ENCODE measurements at regions not wholly inside any gene's neighbourhood (a gene's known extent, or its start where the extent isn't known, plus 50 kb on each side); places are given as distances from the start of the nearest gene placed in this dataset.

DNA sequence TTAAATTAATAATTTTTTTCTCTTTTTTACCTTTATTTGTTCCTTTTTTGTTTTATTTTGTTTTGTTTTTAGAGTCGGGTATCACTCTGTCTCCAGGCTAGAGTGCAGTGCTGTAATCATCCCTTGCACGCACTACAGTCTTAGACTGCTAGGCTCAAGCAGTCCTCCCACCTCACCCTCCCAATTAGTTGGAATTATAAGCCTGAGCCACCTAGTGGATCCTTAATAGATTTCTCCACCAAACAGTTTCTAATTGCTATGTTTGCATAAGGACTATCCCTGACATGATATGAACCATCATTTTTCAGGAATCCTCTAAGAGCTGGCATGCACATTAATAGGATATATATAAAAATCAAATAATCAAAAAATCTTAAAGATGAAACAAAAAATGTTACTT, 993.2 kb downstream of the OTOL1 start:
- H3K9me3 ChIP-seq (ENCODE audit: low read length): no peaks in the 10 kb centered on the region
- no peaks in the 10 kb centered on the region for H4K20me1 ChIP-seq (ENCODE audit: low read length)
- intact Hi-C loops (cut with micrococcal nuclease): loop anchor here (5.0 to 10.0 kb wide), 4 partner anchors 113 to 925 kb away; no protein-coding TSS in a partner anchor
- CTCF ChIA-PET: interaction anchor here (0.7 kb wide), 1 partner anchor 577 kb away, joined by 3 read pairs; no protein-coding TSS in a partner anchor
- H3K79me2 ChIP-seq (ENCODE audit: low read length): no peaks in the 10 kb centered on the region
- no peak overlapping the region for H3K9ac ChIP-seq (ENCODE audit: low read length)
- no peaks in the 10 kb centered on the region for H3K36me3 ChIP-seq (ENCODE audit: low read depth, low read length)
- no peaks in the 10 kb centered on the region for H3K27me3 ChIP-seq (ENCODE audit: low read length)
- POLR2A ChIA-PET (ENCODE audit: unreplicated experiment): no interaction called here
- H3K4me3 ChIP-seq (ENCODE audit: low read length): no peak overlapping the region
- H3K27ac ChIP-seq (ENCODE audit: low read length): no peak overlapping the region
- peaks cover 21% of the 10 kb centered on the region for H3K4me1 ChIP-seq (ENCODE audit: insufficient read depth, low read length)
- no TSS peak for BruUV-seq (replicated peaks)
- DNase-seq (peak; percentile 53), ATAC-seq (peak; percentile 60)
- H2AFZ ChIP-seq (ENCODE audit: low read length): no peak overlapping the region
- peaks cover 1% of the 10 kb centered on the region; the same call in 1 of the 2 replicates for H3K9me2 ChIP-seq (replicated peaks; ENCODE audit: low read length)
- peaks cover 4% of the 10 kb centered on the region for H3F3A ChIP-seq (ENCODE audit: low read length, unreplicated experiment)
- no peak for TF ChIP-seq EZH2phosphoT487 (IDR thresholded peaks at IDR 0.05; ENCODE audit: borderline replicate concordance, low read length)
- TF ChIP-seq, protein P1, sequence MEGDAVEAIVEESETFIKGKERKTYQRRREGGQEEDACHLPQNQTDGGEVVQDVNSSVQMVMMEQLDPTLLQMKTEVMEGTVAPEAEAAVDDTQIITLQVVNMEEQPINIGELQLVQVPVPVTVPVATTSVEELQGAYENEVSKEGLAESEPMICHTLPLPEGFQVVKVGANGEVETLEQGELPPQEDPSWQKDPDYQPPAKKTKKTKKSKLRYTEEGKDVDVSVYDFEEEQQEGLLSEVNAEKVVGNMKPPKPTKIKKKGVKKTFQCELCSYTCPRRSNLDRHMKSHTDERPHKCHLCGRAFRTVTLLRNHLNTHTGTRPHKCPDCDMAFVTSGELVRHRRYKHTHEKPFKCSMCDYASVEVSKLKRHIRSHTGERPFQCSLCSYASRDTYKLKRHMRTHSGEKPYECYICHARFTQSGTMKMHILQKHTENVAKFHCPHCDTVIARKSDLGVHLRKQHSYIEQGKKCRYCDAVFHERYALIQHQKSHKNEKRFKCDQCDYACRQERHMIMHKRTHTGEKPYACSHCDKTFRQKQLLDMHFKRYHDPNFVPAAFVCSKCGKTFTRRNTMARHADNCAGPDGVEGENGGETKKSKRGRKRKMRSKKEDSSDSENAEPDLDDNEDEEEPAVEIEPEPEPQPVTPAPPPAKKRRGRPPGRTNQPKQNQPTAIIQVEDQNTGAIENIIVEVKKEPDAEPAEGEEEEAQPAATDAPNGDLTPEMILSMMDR (conservative IDR thresholded peaks at IDR 0.05; ENCODE audit: low read depth, low read length): peak; percentile 57
- H3K4me2 ChIP-seq (ENCODE audit: low read length): no peak overlapping the region

DNA sequence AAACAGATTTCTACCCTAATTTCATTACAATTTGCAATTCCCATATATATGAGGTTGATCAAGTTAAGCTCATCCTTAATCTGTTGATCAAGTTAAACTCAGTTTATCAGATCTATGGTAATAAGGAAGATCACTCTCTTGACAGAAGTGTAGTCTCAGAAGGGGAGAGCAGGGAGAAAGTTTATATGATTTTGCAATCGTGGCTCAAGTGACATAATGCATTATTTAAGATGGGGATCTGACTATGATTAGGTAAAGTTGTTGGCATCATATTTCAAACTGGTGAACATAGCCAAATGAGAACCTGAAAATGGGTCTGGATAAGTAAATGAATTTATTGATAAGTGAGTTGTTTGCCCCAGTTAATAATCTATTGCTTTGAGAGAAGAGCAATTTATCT, 995.3 kb downstream of the OTOL1 start:
- H3K27me3 ChIP-seq (ENCODE audit: low read length): no peaks in the 10 kb centered on the region
- no TSS peak for BruUV-seq (replicated peaks)
- intact Hi-C loops (cut with micrococcal nuclease): loop anchor here (2.0 to 10.0 kb wide), 5 partner anchors 115 to 927 kb away; no protein-coding TSS in a partner anchor
- H3K9me3 ChIP-seq (ENCODE audit: low read length): no peaks in the 10 kb centered on the region
- peak overlapping the region; percentile 16; the same call in 1 of the 2 replicates for H3K4me3 ChIP-seq (ENCODE audit: low read length)
- DNase-seq (peak; percentile 42), ATAC-seq (no peak)
- peak overlapping the region; percentile 46 for H3K27ac ChIP-seq (ENCODE audit: low read length)
- no peak overlapping the region for H3K9ac ChIP-seq (ENCODE audit: low read length)
- no peaks in the 10 kb centered on the region for H4K20me1 ChIP-seq (ENCODE audit: low read length)
- ChIA-PET CTCF (interaction anchor here (0.6 kb wide), 2 partner anchors 90 to 197 kb away, joined by 3 read pairs; no protein-coding TSS in a partner anchor), POLR2A (ENCODE audit: unreplicated experiment) (no interaction called here)
- H3K36me3 ChIP-seq (ENCODE audit: low read depth, low read length): no peaks in the 10 kb centered on the region
- TF ChIP-seq EZH2 (IDR thresholded peaks at IDR 0.05; ENCODE audit: low read length, unreplicated experiment): no peak
- TF ChIP-seq, protein P1 (conservative IDR thresholded peaks at IDR 0.05; ENCODE audit: low read depth, low read length): no peak
- TF ChIP-seq EZH2phosphoT487 (IDR thresholded peaks at IDR 0.05; ENCODE audit: borderline replicate concordance, low read length): no peak
- H3K9me2 ChIP-seq (replicated peaks; ENCODE audit: low read length): peaks cover 3% of the 10 kb centered on the region; the same call in 1 of the 2 replicates
- H3K79me2 ChIP-seq (ENCODE audit: low read length): no peaks in the 10 kb centered on the region
- H3K4me2 ChIP-seq (ENCODE audit: low read length): peak overlapping the region; percentile 61
- peaks cover 21% of the 10 kb centered on the region for H3K4me1 ChIP-seq (ENCODE audit: insufficient read depth, low read length)
- peak overlapping the region; percentile 44 for H2AFZ ChIP-seq (ENCODE audit: low read length)
- H3F3A ChIP-seq (ENCODE audit: low read length, unreplicated experiment): peaks cover 4% of the 10 kb centered on the region

DNA sequence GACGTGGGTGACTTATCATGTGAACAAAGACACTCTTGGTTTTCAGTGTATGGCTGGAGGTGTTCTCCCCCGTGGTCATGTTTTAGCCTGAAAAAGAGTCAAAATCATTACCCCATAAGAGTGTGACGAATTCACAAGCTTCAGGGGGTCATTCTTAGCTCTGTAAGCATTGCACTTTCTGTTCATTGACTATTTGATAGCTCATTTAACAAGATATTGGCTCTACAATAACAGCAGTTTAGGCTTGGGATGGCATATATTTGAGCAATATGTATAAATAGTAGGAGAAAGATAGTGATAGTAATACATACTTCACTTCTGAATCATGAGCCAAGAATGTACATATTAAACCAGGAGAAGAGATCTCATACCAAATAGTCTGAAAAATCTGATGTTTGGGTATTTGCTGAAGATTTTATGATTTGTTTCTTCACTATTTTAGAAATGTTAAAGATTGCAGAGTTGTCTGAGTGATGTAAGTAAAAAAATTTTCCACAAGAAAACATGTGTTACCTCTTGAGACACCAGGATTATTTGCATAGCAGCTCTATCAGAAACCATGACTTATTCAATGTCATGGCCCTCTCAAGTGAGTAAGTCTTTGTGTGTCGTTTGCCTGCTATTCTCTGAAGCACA, 996.0 kb downstream of the OTOL1 start:
- Histone ChIP-seq H3K9me2 (replicated peaks; ENCODE audit: low read length) (peaks cover 3% of the 10 kb centered on the region; the same call in 1 of the 2 replicates), H3K4me1 (ENCODE audit: insufficient read depth, low read length) (peaks cover 21% of the 10 kb centered on the region), H3K27ac (ENCODE audit: low read length) (peak overlapping the region; percentile 46), H3K4me3 (ENCODE audit: low read length) (peak overlapping the region; percentile 16; the same call in 1 of the 2 replicates), H3K36me3 (ENCODE audit: low read depth, low read length) (no peaks in the 10 kb centered on the region), H4K20me1 (ENCODE audit: low read length) (no peaks in the 10 kb centered on the region), H3K9ac (ENCODE audit: low read length) (no peak overlapping the region), H3K79me2 (ENCODE audit: low read length) (no peaks in the 10 kb centered on the region), H3K27me3 (ENCODE audit: low read length) (no peaks in the 10 kb centered on the region), H3K4me2 (ENCODE audit: low read length) (peak overlapping the region; percentile 61), H2AFZ (ENCODE audit: low read length) (peak overlapping the region; percentile 44), H3F3A (ENCODE audit: low read length, unreplicated experiment) (peaks cover 4% of the 10 kb centered on the region), H3K9me3 (ENCODE audit: low read length) (no peaks in the 10 kb centered on the region)
- BruUV-seq (replicated peaks): no TSS peak
- DNase-seq (peak; percentile 75), ATAC-seq (peak; percentile 87)
- intact Hi-C loops (cut with micrococcal nuclease): loop anchor here (2.0 to 10.0 kb wide), 5 partner anchors 115 to 928 kb away; no protein-coding TSS in a partner anchor
- ChIA-PET POLR2A (ENCODE audit: unreplicated experiment) (no interaction called here), CTCF (interaction anchor here (0.6 kb wide), 2 partner anchors 91 to 197 kb away, joined by 3 read pairs; no protein-coding TSS in a partner anchor)
- TF ChIP-seq, protein P1 (conservative IDR thresholded peaks at IDR 0.05; ENCODE audit: low read depth, low read length): no peak
- TF ChIP-seq EZH2 (IDR thresholded peaks at IDR 0.05; ENCODE audit: low read length, unreplicated experiment): no peak
